H54 (cell line): ENCODE measurements at regions not wholly inside any gene's neighbourhood (a gene's known extent, or its start where the extent isn't known, plus 50 kb on each side); places are given as distances from the start of the nearest gene placed in this dataset.
"Not testable (repeated sequence)": the region's sequence is repeated elsewhere in the genome, so short reads cannot be mapped to it uniquely, and the experiment has no call there.

Experiments used
- DNase-seq: peaks from one replicate; pipeline ENCODE4 v3.0.0; 2011; ENCODE audit warnings: low spot score, mixed read lengths; ENCODE audit not compliant: insufficient read length
- FAIRE-seq: peaks from 3 replicates; lab custom pipeline; 2011; peaks lifted over from hg19 to GRCh38; lab: Jason Lieb, UNC
- POLR2A ChIP-seq: IDR thresholded peaks from 2 replicates; pipeline ENCODE4 v1.6.1; 2011; ENCODE audit warnings: low read depth, mild to moderate bottlenecking, low read length

DNA sequence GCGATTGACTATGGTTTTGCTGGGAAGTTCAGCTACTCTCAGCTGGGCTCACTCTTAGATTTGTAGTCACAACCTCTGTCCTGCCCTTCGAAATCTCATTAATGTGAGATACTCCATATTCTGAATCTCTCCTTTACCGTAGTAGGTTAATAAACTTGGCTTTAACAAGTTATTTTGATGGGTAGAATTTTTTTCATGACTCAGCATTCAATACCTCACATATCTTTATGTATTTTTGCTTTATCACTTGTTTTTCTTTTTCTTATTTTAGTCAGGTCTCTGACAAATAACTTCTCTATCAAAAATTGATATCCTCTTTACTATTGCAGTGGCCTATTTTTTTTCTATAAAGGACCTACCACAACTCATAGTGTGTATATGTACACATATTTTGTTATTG is 855.2 kb upstream of the ADGRB3 start:
- FAIRE-seq (no peak), DNase-seq (no peak)
- no peak for TF ChIP-seq POLR2A

GRCh38 chr6:67775333-67775732 is 859.7 kb upstream of the ADGRB3 start:
- TF ChIP-seq POLR2A: no peak
- DNase-seq (no peak), FAIRE-seq (peak; percentile 50)

- DNase-seq (no peak), FAIRE-seq (no peak)
- no peak for TF ChIP-seq POLR2A
Observed at GRCh38 chr6:67768972-67769371, 866.1 kb upstream of the ADGRB3 start.

DNA sequence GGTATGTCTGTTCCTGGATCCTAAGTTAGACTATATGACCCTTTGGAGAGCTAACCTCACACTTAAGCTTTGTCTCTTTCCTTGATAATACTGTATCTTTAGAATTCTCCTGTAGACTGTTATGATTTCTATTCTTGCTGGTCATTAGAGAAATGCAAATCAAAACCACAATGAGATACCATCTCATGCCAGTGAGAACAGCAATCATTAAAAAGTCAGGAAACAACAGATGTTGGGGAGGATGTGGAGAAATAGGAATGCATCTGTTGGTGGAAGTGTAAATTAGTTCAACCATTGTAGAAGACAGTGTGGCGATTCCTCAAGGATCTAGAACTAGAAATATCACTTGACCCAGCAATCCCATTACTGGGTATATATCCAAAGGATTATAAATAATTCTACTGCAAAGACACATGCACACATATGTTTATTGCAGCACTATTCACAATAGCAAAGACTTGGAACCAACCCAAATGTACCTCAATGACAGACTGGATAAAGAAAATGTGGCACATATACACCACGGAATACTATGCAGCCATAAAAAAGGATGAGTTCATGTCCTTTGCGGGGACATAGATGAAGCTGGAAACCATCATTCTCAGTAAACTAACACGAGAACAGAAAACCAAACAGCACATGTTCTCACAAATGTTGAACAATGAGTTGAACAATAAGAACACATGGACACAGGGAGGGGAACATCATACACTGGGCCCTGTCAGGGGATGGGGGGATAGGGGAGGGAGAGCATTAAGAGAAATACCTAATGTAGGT is 867.8 kb upstream of the ADGRB3 start:
- not testable (repeated sequence) for FAIRE-seq

DNA sequence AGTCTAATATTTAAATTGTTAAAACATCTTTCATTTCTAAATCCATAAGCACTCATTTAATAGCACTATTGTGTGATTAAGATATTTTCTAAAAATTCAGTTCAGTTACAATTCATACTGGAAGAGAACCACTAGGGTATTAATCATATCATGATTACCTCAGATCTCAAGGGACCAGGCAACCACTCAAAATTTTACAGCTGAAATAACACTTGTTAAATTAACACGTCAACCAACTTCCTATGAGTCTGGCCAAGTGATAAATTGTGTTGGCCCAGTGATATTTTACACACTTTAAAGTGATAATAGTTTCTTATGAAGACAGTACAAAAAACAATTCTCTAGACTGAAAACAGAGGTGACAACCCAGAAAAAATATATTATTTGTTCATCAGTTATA is 869.0 kb upstream of the ADGRB3 start:
- DNase-seq: no peak
- FAIRE-seq: no peak
- no peak for TF ChIP-seq POLR2A

More for the DNA sequence above, 867.8 kb upstream of the ADGRB3 start:
- not testable (repeated sequence) for DNase-seq

GRCh38 chr6:67759001-67759400 is 876.1 kb upstream of the ADGRB3 start:
- FAIRE-seq: peak; percentile 27
- DNase-seq: no peak
- no peak for TF ChIP-seq POLR2A

DNA sequence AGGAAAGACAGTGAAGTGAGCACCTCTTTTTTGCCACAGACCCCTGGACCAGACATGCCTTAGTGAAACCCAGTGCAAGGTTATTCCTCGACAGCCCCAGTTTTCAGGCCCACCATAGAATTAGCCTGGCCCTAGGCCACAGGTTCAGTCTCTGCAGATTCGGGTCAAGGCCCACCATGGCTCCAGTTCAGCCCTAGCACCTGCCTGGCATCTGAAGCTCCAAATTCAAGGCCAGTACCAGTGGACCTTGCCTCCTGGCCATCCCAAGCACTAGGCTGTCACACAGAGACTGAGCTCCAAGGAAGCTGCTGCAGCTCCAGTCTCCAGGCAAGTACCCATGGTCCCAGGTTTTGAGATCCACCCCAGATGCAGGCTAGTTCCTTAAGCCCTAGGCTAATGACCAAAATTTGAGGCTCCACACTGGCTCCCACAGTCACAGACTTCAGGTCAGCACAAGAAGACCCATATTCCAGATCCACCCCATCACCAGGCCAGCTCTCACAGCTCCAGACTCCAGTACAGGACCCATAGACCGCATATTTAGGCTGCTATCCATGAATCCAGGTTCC is 877.5 kb upstream of the ADGRB3 start:
- FAIRE-seq (no peak), DNase-seq (no peak)
- TF ChIP-seq POLR2A: no peak

GRCh38 chr6:67748521-67748920 is 886.6 kb upstream of the ADGRB3 start:
- DNase-seq: no peak
- no peak for TF ChIP-seq POLR2A
- FAIRE-seq: no peak

DNA sequence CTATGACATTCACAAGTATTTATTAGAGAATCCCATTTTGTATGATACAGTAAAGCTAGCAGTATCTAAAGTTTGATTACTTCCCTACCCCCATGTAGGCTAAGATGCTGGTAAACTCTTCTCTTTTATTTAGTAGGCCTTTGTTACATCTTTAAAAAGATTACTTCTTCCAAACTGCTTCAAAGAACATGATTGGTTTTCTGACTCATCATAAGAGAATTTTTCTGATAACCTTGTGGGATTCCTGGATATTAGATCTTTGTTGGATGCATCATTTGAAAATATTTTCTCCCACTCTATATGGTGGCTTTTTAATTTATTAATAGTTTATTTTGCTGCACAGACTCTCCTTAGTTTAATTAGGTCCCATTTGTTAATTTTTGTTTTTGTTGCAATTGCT is 898.3 kb upstream of the ADGRB3 start:
- no peak for TF ChIP-seq POLR2A
- peak; percentile 83 for FAIRE-seq
- DNase-seq: no peak

DNA sequence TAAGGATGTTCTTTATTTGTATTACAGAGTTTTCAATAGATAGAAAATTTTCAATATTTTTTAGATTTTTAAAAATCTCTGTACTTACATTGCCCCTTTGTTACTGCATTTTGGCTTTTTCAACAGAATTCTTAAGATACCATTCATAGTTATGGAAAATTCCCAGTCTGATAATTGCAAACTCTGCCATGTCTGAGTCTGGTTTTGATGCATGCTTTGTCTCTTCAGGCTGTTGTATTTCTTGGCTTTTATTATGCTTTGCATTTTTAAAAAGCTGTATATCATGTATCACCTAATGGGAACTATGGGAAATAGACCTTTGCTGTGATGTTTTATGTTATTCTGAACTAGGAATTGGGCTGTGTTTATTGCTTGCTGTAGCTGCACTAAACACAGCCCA is 898.9 kb upstream of the ADGRB3 start:
- no peak for TF ChIP-seq POLR2A
- FAIRE-seq: peak; percentile 52
- DNase-seq: no peak

DNA sequence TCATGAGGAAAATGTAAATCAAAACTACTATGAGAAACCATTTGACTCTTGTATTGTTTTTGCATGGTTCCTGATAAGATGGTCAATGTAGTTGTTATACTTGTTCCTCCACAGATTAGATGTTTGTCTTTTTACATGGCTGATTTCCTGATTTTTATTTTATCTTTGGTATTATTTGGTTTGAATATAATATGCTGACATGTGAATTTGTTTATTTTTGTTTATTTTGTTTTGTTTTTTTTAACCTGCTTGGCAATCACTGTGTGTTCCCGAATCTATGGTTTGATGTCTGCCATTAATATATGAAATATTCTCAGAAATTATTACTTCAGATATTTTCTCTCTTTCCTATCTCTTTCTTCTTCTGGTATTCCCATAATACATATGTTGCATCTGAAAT is 899.5 kb upstream of the ADGRB3 start:
- peak; percentile 60 for FAIRE-seq
- TF ChIP-seq POLR2A: no peak
- no peak for DNase-seq

DNA sequence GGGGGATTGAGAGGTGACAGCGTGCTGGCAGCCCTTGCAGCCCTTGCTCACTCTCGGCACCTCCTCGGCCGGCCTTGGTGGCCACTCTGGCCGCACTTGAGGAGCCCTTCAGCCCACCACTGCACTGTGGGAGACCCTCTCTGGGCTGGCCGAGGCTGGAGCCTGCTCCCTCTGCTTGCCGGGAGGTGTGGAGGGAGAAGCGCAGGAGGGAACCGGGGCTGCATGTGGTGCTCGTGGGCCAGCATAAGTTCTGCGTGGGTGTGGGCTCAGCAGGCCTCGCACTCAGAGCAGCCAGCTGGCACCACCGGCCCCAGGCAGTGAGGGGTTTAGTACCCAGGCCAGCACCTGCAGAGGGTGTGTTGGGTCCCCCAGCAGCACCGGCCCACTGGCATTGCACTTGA is 912.2 kb upstream of the ADGRB3 start:
- DNase-seq (no peak), FAIRE-seq (no peak)
- TF ChIP-seq POLR2A: no peak

DNA sequence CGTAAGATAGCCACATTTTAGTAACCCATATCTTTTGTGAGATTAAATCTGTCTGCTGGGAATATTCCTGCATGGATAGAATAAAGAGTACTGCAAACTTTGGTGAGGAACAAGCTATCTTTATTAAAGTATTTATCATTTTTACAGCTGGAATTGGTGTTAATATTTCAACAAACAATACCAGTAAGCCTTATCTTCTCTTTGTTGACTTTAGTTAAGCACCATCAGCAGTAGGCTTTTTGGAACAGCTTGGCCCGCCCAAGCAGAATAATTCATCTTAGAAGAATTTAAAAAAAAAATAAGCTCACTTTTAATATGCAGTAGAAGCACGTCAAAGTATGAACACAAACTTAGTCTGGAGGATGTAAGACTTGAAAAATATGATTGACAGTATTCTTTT is 917.8 kb upstream of the ADGRB3 start:
- DNase-seq: no peak

DNA sequence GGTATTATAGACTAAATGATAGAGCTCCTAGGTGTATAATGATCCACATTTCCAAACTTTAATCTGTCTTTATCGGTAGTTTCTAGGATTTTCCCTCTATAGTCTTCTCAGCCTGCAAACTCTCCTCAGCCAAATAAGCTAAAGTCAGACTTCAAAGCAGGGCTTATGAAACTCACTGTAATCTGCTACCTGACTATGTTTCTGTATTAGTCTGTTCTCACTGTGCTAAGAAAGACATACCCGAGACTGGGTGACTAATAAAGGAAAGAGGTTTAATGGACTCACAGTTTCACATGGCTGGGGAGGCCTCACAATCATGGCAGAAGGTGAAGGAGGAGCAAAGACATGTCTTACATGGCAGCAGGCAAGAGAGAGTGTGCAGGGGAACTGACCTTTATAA is 928.7 kb upstream of the ADGRB3 start:
- no peak for DNase-seq
- FAIRE-seq: no peak
- no peak for TF ChIP-seq POLR2A

More for the DNA sequence above, 917.8 kb upstream of the ADGRB3 start:
- no peak for FAIRE-seq
- TF ChIP-seq POLR2A: no peak

GRCh38 chr6:67698534-67698933 is 936.5 kb upstream of the ADGRB3 start:
- DNase-seq: no peak
- FAIRE-seq: no peak
- no peak for TF ChIP-seq POLR2A

- FAIRE-seq (no peak), DNase-seq (no peak)
- no peak for TF ChIP-seq POLR2A
Observed at GRCh38 chr6:67694127-67694526, 941.0 kb upstream of the ADGRB3 start.
